Activated CD8-positive, alpha-beta memory T cell treated with anti-CD3 and anti-CD28 coated beads for 1 hour (primary cell): ENCODE measurements at regions not wholly inside any gene's neighbourhood (a gene's known extent, or its start where the extent isn't known, plus 50 kb on each side); places are given as distances from the start of the nearest gene placed in this dataset.
"Not testable (repeated sequence)": the region's sequence is repeated elsewhere in the genome, so short reads cannot be mapped to it uniquely, and the experiment has no call there.

Experiments
- DNase-seq, 2 donors: peaks; one replicate each; pipeline ENCODE4 v3.0.0-alpha.2; 2020; ENCODE audit warnings: low read depth in 1 of 2; ENCODE audit errors: extremely low read depth in 1 of 2

DNA sequence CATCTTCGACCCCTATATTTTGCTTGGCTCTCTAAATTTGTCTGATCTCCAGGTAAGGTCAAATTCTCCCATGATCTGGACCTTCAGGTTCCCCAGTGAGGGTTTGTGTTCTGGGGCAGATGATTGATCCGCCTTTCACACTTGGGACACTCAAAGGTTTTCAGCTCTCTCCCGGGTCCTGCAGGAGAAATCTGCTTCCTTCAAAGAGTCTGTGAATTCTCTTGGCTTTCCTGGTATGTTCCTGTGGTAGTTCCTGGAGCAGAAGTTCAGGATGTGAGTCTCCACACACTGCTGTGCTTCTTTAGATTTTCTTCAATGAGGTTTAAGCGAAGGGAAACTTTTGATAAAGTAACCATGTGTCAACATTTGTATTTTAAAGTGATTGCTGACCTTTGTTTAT, 318.0 kb downstream of the TAF11L14 start:
- no peak for DNase-seq

DNA sequence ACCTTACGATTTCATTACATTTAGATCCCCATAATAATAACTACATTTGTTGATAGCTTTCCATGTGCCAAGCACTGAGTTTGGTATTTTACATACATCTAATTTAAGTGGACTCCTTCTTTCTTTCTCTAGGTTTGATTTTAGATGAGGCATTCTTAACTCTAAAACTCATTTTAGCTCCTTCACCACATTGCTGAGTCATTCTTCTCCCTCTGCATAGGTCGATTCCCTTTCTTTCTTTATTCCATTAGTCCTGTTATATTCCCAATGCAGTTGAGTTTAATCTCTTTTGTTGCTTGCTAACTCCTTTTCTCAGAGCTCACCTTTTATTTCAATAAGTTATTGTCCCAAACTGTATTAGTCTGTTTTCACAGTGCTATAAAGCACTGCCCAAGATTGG, 329.8 kb downstream of the TAF11L14 start:
- DNase-seq, result no peak

DNA sequence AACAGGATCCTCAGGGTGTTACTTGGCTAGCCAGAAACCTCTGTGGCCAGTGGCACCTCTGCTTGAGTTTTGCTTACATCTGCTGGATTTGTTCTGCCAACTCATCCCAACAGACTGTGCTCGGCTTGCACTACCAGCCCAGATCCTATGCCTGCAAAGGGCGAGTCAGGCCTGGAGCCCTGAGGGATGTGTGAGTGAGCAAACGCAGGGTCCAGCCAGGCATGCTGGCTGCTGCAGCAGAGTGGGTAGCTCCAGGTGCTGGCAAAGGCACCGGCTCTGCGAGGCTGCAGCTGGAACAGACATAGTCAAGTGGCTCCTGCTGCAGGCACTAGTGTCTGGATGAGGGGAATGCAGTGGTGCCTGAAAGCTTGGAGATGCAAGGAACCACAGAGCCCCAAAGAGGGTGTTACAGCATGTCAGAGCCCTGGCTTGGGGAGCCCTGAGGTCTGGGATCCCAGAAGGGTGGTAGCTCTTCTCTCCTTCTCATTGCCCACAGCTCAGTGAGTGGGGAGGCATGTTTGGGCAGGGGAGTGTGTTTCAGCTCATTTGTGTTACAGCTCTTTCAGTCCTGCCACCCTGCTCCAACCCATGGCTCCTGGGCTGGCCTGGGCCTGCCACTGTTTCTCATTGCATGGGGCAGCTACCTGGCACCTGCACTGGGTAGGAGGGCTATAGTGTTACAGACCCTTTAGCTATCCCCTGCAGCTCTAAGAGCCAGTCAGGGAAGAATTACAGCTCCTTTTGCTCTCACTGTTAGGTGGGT, 332.6 kb downstream of the TAF11L14 start:
- DNase-seq, result no peak

DNA sequence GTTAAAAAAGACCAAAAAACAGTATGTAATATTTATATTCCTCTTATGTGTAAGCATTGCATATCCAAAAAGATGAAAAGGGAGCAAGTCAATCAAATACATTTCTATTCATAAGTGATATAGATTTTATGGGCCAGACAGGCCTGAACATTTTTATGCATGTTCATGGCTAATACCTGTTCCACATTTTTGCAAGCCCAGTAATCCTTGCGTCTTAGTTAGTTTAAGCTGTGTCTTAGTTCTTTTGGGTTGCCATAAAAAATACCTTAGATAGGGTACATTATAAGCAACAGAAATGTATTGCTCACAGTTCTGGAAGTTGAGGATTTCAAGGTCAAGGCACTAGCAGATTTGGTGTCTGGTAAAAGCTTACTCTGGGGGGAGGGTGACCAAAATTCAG, 342.1 kb downstream of the TAF11L14 start:
- DNase-seq, result no peak

DNA sequence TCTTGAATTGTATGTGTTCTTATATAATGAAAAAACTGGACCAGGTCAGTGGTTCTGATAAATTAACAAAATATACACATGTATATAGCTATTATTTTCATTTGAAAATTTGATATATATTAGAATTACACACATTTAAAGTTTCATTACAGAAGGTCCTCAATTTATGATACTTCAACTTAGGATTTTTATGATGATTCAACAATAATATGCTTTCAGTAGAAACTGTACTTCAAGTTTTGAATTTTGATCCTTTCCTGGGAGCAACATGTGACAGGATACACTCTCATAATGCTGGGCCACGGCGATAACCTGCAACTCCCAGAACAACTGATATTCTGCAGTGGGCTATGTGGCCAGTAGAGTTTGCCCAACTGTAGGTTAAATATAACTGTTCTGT, 344.7 kb downstream of the TAF11L14 start:
- no peak for DNase-seq

DNA sequence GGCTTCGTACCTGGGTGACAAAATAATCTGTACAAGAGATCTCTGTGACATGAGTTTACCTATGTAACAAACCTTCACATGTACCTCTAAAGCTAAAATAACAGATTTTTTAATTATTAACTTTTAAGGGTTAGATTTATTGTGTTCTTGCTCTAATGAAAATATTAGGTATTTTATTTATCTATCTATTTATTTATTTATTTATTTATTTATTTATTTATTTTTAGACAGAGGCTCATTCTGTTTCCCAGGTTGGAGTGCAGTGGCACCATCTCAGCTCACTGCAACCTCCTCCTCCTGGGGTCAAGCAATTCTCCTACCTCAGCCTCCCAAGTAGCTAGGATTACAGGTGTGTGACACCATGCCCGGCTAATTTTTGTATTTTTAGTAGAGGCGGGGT, 348.4 kb downstream of the TAF11L14 start:
- not testable (repeated sequence) for DNase-seq

DNA sequence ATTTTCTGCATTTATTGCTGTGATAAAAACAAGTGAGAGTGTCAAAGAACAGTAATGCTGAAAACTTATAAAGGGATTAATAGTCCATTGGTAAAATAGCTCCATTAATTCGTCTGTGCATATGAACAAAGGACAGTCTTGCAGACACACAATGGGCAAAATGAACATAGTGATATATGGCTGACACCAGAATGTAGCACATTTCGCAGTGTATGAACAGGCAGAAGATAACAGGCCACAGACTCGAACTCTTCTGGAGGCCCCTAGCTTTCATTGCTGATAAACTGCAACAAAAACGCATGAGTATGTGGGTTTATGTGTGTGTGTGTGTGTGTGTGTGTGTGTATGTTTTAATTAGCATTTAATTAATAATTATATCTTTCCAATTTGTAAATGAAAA, 354.8 kb downstream of the TAF11L14 start:
- no peak for DNase-seq

DNA sequence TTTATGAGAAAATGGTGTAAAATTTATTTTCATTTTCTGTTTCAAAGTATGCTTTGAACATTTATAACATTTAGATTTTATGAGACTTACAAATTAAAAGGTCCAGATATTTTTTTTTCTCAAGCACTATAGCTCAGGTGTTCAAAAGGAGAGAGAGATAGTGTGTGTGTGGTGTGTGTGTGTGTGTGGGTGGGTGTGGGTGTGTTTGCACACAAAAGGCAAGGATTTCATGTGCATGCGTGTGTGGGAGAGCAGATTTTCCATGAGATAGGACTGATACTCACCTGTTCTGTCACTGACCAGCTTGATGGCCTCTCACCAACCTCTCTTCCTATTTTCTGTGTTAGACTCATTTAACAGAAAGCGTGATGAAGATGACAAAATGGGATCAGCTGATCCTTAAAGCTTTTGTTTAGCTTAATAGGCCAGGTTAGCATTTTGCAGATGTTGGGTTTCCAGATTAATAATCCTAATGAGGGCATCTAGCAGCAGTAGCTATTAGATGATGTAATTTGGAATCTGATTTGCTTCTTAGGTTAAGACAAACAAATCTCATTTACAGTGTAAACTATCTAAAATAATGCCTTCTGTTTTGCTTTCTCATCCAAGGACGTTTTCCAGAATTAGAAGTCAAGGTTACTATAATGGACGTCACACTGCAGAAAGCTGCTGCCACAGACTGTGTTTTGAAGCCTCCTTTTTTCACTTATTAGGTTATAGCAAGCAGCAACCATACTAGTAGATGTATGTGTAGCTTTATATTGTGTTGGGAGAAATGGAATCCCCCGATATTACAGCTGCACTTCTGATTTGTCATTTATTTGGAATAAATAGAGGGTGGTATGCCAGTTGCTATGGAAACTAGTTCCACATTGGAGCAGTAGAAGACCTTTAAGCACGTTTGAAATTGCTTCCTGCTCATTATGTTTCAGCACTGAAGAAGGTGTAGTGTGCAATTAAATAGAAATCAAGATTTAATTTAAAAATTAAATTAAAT, 355.6 kb downstream of the TAF11L14 start:
- no peak for DNase-seq

DNA sequence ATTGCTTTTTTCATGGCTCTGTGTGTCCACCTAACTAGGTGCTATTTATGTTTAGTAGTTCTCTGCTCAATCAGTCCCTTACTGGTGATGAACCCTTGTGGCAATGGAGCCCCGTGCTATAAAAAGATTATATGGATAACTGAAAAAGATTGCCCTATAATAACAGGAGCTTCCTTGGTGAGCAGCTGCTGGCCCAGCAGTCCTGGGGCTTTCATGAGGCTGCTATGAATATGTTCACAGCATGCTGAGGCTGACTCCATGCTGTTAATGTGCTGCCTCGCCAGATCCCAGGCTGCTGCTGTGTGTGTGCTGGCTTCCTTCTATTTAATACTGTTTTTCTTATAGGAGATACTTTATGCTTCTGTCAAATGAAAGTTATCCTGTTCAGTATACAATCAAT, 357.5 kb downstream of the TAF11L14 start:
- no peak for DNase-seq

DNA sequence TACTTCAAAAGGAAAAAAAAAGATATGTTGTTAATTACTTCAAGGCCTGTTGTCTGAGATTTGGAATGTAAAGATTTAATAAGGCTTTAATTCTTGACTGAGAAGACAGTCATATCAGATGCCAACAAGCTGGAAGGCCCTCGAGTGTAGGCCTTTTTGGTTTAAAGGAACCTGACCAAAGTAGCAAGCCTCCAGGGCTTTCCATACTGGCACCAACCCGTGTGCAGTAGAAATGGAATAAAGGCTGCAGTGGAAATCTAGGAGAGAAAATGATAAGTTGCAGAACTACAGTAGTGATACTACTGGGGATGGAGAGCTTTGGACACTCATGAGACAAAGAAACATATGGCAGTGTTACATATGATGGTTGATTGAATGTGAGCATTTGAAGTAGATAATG, 358.0 kb downstream of the TAF11L14 start:
- DNase-seq, result no peak

DNA sequence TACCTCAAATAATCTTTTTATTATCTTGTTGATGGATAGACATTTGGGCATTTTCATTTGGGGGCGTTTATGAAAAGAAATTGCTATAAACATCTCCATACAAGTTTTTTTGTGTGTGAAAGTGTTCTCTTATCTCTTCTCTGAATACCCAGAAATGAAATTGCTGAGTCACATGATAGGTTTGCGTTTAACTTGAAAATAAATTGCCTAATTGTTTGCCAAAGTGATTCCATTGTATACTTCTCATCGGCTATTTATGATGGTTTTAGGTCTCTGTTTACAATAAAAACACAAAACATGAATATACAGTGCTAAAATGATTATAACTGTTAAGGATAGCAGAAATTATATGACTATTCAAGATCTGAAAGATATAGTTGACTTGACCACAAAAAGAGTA, 361.7 kb downstream of the TAF11L14 start:
- no peak for DNase-seq

DNA sequence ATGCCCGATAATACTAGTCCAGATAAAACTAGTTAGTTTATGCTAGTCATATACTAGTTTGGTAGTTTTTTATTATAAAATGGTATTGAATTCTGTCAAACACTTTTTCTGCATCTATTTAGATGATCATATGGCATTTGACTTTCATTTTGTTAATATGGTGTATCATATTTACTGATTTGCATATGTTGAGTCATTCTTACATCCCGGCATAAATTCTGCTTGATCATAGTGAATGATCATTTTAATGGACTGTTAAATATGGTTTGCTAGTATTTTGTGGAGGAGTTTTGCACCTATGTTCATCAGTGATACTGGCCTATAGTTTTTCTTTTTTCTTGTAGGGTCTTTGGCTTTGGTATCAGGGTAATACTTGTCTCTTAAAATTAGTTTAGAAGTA, 365.6 kb downstream of the TAF11L14 start:
- no peak for DNase-seq

DNA sequence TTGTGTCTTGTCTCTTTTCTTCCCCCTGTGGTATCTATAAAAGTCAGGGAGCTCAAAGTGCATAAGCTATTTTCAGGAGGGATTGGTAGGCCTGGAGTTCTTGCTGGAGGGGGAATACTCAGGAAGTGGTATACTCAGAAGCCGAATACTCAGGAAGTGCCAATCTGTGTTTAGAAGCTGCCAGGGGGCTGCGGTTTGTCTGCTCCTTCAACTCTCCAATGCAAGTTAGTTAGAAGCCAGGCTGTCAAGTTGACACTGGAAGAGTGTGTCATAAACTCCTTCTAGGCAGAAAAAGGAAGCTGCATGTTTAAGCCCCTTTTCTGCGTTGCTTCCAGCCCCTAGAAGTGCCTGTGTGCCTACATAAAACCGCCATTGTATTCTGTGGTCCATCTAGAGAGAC, 366.5 kb downstream of the TAF11L14 start:
- DNase-seq, result no peak

DNA sequence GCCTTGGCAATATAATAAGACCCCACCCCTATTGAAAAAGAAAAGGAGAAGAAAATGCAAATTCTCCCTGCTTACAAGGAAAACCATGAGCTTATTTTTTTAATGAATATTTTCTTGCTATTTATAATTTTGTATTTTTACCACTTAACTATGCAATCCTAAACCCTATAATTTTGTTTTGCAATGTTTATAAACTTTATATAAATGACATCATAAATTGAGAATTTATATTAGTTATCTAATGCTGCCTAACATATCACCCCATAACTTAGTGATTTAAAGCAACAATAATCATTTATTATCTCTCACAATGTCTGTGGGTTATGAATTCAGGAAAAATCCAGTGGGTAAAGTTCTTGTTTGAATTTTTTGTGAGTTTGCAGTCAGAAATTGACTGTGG, 369.1 kb downstream of the TAF11L14 start:
- no peak for DNase-seq

DNA sequence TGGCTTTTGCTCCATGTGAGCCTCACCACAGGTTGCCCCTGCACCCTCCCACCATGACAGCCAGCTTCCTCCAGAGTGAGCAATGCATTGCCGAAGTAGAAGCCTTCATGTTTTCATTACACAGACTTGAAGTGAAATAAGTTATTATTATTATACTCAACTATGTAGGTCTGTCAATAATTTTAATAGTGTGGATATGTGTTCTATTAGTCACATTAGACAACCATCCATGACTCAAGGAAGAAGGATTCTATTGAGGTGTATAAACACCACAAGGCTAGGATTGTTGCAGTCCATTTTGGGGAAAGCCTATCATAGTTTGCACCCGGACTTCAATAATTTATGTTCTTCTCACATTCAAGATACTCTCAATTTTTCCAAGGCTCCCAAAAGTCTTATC, 369.5 kb downstream of the TAF11L14 start:
- no peak for DNase-seq

DNA sequence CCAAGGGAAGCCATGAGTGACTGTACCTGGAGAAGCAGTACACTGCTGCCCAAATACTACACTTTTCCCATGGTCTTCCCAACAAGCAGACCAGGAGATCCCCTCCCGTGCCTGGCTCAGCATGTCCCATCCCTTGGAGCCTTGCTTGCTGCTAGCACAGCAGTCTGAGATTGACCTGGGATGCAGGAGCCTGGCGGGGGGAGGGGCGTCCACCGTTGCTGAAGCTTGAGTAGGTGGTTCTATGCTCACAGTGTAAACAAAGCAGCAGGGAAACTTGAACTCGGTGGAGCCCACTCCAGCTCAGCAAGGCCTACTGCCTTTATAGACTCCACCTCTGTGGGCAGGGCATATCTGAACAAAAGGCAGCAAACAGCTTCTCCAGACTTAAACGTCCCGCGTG, 372.0 kb downstream of the TAF11L14 start:
- not testable (repeated sequence) for DNase-seq

DNA sequence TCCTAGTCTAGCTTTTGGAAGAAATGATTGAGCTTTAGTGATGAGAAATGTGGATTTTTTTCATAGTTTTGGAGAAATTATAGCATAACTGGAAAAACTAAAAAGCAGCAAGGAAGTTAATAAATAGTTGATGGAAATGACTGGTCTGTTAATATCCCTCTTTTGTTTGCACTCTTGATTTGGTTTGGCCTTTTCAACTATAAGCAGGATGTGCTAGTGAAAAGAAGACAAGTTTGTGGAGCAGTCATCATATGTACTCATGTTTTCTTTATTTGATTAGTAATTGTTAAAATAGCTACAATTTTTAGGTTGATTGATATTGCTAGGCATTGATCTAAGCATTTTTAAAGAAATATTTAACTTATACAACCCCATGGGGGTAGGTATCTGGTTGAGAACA, 374.7 kb downstream of the TAF11L14 start:
- no peak for DNase-seq

DNA sequence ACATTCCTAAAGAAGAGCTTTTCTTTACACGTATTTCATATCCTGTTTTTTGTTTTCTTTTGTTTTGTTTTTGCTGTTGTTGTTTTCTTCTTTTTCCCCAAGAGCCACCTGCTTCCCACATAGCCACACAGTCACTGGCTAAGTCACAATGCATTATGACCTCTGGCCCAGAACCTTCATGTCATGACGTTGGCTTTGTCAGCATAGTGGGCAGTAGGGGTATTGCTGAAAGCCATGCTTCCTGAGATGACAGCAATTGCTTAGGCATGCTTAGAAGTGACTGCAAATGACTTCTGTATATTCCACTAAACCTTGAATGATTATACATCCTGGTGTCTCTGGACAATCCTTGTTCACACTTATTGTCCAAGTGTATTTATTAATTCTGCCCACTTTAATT, 375.8 kb downstream of the TAF11L14 start:
- no peak for DNase-seq

DNA sequence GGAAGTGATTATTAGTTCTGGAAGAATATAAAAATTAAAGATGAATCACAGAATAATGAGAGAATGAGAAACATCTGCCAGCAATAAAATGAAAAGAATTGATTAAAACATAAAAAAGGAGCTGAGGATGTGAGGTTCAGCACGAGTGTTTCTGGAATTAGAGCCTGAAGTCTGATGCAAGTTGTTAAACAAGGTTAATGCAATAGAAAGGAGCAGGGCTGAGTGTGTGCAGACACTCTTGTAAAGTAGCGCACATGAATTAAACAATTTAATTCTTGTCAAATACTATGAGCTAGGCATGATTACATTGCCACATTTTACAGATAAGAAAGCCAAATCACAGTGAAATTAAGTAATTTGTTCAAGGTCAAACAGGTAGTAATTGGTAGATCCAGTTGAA, 384.2 kb downstream of the TAF11L14 start:
- no peak for DNase-seq

DNA sequence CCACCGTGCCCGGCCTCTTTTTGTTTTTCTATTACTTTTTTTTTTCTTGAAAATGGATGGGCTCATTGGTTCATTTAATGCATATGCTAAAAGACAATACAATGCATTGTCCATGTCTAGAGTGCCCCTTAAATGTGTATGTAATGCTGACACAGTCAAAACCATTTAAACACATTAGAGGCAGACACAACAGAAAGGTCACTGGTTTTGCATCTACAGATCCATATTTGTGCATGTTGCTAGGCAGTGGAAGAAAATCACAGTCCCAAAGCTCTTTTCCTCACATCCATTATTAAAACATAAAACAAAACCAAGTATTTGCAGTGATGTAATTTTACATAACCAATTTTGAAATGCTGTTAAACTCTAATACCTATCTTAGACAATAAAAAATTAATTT, 389.0 kb downstream of the TAF11L14 start:
- no peak for DNase-seq

DNA sequence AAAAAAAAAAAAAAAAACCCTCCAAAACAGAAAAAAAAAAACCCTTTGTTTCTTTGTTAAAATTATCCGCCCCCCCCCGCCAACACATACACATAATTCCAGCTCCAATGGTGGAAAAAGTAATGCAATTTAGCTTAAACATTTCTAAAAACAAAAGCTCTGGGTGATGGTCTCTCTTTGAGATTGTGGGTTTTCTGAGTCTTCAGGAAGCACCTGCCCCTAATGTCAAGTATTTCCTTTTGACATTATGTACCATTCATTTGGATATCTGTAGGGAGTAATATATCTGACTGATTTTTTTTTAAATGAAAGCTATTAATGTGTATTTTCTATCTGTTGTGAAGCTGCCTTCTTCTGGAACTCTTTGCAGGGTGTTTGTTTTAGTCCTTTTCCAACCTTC, 389.7 kb downstream of the TAF11L14 start:
- DNase-seq, result no peak

DNA sequence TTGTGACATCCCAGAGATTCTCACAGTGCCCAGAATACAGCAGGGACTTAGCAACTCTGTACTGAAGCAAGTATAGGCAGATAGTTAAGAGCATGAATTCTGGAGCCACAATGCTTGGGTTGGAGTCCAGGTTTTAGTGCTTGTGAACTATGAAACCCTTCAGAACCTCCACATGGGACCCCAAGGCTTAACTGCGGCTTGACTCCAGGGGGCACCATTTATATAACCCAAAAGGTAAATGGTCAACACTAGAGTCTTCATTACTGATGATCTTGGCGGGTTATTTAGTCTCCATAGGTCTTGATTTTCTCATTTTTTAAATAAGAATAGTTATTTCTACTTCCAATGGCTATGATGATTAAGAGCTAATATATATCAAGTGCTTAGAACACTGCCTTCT, 390.3 kb downstream of the TAF11L14 start:
- no peak for DNase-seq
